B cell (primary cell): ENCODE measurements at regions not wholly inside any gene's neighbourhood (a gene's known extent, or its start where the extent isn't known, plus 50 kb on each side); places are given as distances from the start of the nearest gene placed in this dataset.

Experiments used
- EZH2 ChIP-seq: IDR thresholded peaks from 2 replicates; pipeline ENCODE4 v1.6.1; 2012; ENCODE audit warnings: borderline replicate concordance, low read depth, mild to moderate bottlenecking, moderate library complexity, low read length; ENCODE audit not compliant: insufficient read depth, poor library complexity, severe bottlenecking
- TF ChIP-seq, protein P1 (sequence below): fragments of 200-600 bp; IDR thresholded peaks from one replicate; pipeline ENCODE4 v1.8.0; 2022; ENCODE audit warnings: antibody characterized with exemption, mild to moderate bottlenecking

DNA sequence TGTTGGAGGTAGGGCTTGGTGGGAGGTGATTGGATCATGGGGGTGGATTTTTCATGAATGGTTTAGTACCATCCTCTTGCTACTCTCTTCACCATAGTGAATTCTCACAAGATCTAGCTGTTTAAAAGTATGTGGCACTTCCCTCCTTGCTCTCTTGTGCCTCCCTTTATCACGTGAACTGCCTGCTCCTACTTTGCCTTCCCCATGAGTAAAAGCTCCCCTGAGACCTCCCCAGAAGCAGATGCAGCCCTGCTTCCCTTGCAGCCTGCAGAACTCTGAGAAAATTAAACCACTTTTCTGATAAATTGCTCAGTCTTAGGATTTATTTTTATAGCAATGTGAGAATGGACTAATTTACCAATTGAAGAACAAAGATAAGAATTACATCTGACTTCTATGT, 223.1 kb downstream of the RNF144A start:
- TF ChIP-seq, protein P1, sequence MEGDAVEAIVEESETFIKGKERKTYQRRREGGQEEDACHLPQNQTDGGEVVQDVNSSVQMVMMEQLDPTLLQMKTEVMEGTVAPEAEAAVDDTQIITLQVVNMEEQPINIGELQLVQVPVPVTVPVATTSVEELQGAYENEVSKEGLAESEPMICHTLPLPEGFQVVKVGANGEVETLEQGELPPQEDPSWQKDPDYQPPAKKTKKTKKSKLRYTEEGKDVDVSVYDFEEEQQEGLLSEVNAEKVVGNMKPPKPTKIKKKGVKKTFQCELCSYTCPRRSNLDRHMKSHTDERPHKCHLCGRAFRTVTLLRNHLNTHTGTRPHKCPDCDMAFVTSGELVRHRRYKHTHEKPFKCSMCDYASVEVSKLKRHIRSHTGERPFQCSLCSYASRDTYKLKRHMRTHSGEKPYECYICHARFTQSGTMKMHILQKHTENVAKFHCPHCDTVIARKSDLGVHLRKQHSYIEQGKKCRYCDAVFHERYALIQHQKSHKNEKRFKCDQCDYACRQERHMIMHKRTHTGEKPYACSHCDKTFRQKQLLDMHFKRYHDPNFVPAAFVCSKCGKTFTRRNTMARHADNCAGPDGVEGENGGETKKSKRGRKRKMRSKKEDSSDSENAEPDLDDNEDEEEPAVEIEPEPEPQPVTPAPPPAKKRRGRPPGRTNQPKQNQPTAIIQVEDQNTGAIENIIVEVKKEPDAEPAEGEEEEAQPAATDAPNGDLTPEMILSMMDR, result no peak
- TF ChIP-seq EZH2, result no peak
